ENCODE measurements at regions not wholly inside any gene's neighbourhood (a gene's known extent, or its start where the extent isn't known, plus 50 kb on each side); places are given as distances from the start of the nearest gene placed in this dataset.

DNA sequence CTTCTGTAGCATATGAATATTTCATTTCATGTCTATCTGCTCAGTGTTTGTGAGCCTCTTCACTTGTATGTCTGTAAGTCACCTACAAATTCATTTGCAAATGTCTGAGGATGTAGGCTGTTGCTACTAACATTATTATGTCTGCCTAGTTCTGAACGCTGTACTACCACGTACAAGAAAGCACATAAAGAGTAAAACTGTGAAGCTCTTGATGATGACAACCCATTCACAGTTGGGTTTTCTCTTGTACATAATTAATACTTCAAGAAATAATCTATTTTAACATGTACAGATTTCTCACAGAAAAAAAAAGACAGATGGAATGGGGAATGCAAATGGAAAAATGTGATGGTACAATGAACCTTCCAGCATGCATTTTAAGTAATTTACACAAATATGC, 64.3 kb upstream of the CPNE8 start:
- no peak for DNase-seq (ENCODE audit: low read depth in 1 of 2, low spot score in 2 of 2)
- no peak overlapping the region for H3K4me2 ChIP-seq (ENCODE audit: insufficient read depth in 1 of 2, low read depth in 2 of 2, low read length in 2 of 2)
- no peak overlapping the region for H3K4me3 ChIP-seq (ENCODE audit: extremely low read depth in 1 of 4, insufficient read depth in 2 of 4, low read depth in 3 of 4, low read length in 4 of 4)
- no peaks in the 10 kb centered on the region for H3K79me1 ChIP-seq (ENCODE audit: low read depth, low read length)
- no peak overlapping the region for H4K8ac ChIP-seq (ENCODE audit: extremely low read depth, insufficient read depth, low read length)
- H3K23me2 ChIP-seq (ENCODE audit: low read depth, low read length) = no peaks in the 10 kb centered on the region; the same call in 1 of the 2 replicates
- no peak overlapping the region for H3K4ac ChIP-seq (replicated peaks; ENCODE audit: insufficient read length, low read depth, low read length)
- H3K14ac ChIP-seq (ENCODE audit: insufficient read length) = no peak overlapping the region
- no peak overlapping the region for H3K23ac ChIP-seq (ENCODE audit: insufficient read length)
- no peaks in the 10 kb centered on the region for H3K79me2 ChIP-seq (ENCODE audit: control insufficient read depth in 1 of 2, insufficient read depth in 2 of 2, low read length in 2 of 2)
- ChIA-PET CTCF (ENCODE audit: partially characterized antibody) (interaction anchor here (0.8 to 1.2 kb wide), 2 partner anchors 133 to 346 kb away, joined by 3 read pairs; no protein-coding TSS in a partner anchor), POLR2A (ENCODE audit: partially characterized antibody) (no interaction called here)
- no peak overlapping the region for H3K18ac ChIP-seq (ENCODE audit: extremely low read depth, low read length)
- H3K27ac ChIP-seq (ENCODE audit: low read depth, low read length) = no peak overlapping the region
- H2BK120ac ChIP-seq (replicated peaks; ENCODE audit: low read depth, low read length) = no peak overlapping the region
- no peak overlapping the region for H2BK5ac ChIP-seq (ENCODE audit: low read depth, low read length)
- no peak overlapping the region for H2BK12ac ChIP-seq (ENCODE audit: low read depth, low read length)
- H2BK15ac ChIP-seq (ENCODE audit: low read length) = no peak overlapping the region
- H4K91ac ChIP-seq (replicated peaks; ENCODE audit: insufficient read length, low read length) = no peak overlapping the region
- WGBS, 2 experiments (ENCODE audit: extremely low coverage in 1 of 2, insufficient coverage in 1 of 2, insufficient read length in 1 of 2, insufficient replicate concordance in 2 of 2, low coverage in 1 of 2, low lambda C conversion rate in 2 of 2, missing lambda C conversion rate in 1 of 2) = 45% methylated on average over 2 of the region's 2 CpGs; no CpG with 5 or more reads in 1 of the 2 experiments
- no peak overlapping the region for H2AFZ ChIP-seq (ENCODE audit: low read length)
- H4K20me1 ChIP-seq (replicated peaks in 1 of 2; ENCODE audit: control insufficient read depth in 1 of 2, insufficient read depth in 2 of 2, low read length in 2 of 2) = no peaks in the 10 kb centered on the region
- H3K9ac ChIP-seq (replicated peaks in 1 of 4; ENCODE audit: extremely low read depth in 1 of 4, low read depth in 3 of 4, low read length in 3 of 4) = no peak overlapping the region
- FAIRE-seq = no peak
- no peak overlapping the region for H2BK20ac ChIP-seq (ENCODE audit: low read length)
- H3K56ac ChIP-seq (replicated peaks; ENCODE audit: insufficient read length, low read depth, low read length) = no peak overlapping the region
- H3K36me3 ChIP-seq (ENCODE audit: control insufficient read depth in 2 of 4, insufficient read depth in 4 of 4, low read length in 3 of 4) = no peaks in the 10 kb centered on the region
- no peak overlapping the region for H2AK5ac ChIP-seq (ENCODE audit: low read depth, low read length)
- peaks cover 6 to 11% of the 10 kb centered on the region in 2 experiments for H3K9me3 ChIP-seq (ENCODE audit: insufficient read depth in 2 of 2, low read depth in 1 of 2, low read length in 1 of 2)
- H4K5ac ChIP-seq (ENCODE audit: insufficient read length, low read depth, low read length) = no peak overlapping the region
- no peak for TF ChIP-seq YY1 (IDR thresholded peaks at IDR 0.05; ENCODE audit: low read depth, low read length)
- no peak for TF ChIP-seq SIRT6 (IDR thresholded peaks at IDR 0.05; ENCODE audit: low read length)
- no peak for TF ChIP-seq KDM5A (IDR thresholded peaks at IDR 0.05; ENCODE audit: low read length)
- TF ChIP-seq POLR2AphosphoS5 (IDR thresholded peaks at IDR 0.05; ENCODE audit: low read depth, low read length) = no peak
- TF ChIP-seq USF2 (IDR thresholded peaks at IDR 0.05; ENCODE audit: low read length) = no peak
- TF ChIP-seq CHD1 (IDR thresholded peaks at IDR 0.05; ENCODE audit: low read depth, low read length) = no peak
- TF ChIP-seq MAFK (IDR thresholded peaks at IDR 0.05; ENCODE audit: low read depth, low read length) = no peak
- no peaks in the 10 kb centered on the region for H3K4me1 ChIP-seq (replicated peaks in 1 of 4; ENCODE audit: control insufficient read depth in 3 of 4, insufficient read depth in 4 of 4, low read length in 3 of 4)
- H3K27me3 ChIP-seq (replicated peaks in 1 of 4; ENCODE audit: control insufficient read depth in 3 of 4, extremely low read depth in 1 of 4, insufficient read depth in 3 of 4, low read length in 3 of 4) = no peaks in the 10 kb centered on the region
